ENCODE measurements at regions not wholly inside any gene's neighbourhood (a gene's known extent, or its start where the extent isn't known, plus 50 kb on each side); places are given as distances from the start of the nearest gene placed in this dataset.

DNA sequence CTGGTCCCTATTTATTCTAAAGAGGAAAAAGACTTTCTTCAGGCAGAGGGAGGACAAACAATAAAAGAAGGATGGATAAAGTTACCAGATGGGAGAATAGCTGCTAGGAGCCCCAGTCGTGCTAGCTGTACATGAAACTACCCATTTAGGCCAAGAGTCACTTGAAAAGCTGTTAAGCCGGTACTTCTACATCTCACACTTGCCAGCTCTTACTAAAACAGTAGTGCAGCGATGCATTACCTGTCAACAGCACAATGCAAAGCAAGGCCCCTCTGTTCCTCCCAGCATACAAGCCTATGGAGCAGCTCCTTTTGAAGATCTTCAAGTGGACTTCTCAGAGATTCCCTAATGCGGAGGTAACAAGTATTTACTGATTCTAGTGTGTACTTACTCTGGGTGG, 1138.8 kb downstream of the ARAP2 start:
- Histone ChIP-seq H3K9me3 (ENCODE audit: control insufficient read depth in 1 of 2, insufficient read depth in 1 of 2, low read length in 2 of 2) (peaks cover 0 to 16% of the 10 kb centered on the region in 2 experiments), H3K27ac (ENCODE audit: low read depth in 1 of 2, low read length in 2 of 2) (no peak overlapping the region), H3K4me3 (ENCODE audit: low read length) (no peak overlapping the region), H3K4me1 (ENCODE audit: insufficient read depth, low read length) (no peaks in the 10 kb centered on the region), H3K27me3 (ENCODE audit: control insufficient read depth in 1 of 2, insufficient read depth in 2 of 2, low read length in 2 of 2) (no peaks in the 10 kb centered on the region), H3K36me3 (ENCODE audit: insufficient read depth, low read length) (no peaks in the 10 kb centered on the region)
- no peak for ATAC-seq (ENCODE audit: poor library complexity)
- ChIA-PET POLR2A (no interaction called here), CTCF (no interaction called here)
- Mint-ChIP-seq H3K36me3 (ENCODE audit: low read depth) (no peaks in the 10 kb centered on the region), H3K27ac (no peak overlapping the region), H3K27me3 (no peaks in the 10 kb centered on the region), H3K4me3 (no peak overlapping the region), H3K9me3 (peaks cover 8% of the 10 kb centered on the region), H3K4me1 (ENCODE audit: low read depth) (no peaks in the 10 kb centered on the region)
- DNase-seq: no peak
- intact Hi-C loops (cut with DNase I, micrococcal nuclease): no loop called here
- no peak for TF ChIP-seq CTCF (IDR thresholded peaks at IDR 0.05)

DNA sequence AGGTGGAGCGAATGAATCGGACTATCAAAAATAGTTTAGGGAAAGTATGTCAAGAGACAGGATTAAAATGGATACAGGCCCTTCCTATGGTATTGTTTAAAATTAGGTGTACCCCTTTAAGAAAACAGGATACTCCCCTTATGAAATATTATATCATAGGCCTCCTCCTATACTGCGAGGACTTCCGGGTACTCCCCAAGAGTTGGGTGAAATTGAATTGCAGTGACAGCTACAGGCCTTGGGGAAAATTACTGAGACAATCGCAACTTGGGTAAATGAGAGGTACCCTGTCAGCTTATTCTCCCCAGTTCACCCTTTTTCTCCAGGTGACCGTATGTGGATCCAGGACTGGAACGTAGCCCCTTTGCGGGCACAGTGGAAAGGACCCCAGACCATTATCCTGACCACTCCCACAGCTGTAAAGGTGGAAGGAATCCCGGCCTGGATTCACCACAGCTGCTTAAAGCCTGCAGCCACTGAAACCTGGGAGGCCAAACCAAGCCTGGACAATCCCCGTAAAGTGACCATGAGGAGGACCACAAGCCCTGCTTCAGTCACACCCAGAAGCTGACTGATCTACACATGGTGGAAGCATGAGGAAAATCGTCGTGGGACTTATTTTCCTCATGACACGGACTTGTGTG, 1138.1 kb downstream of the ARAP2 start:
- Mint-ChIP-seq H3K36me3 (ENCODE audit: low read depth) (no peaks in the 10 kb centered on the region), H3K27ac (no peak overlapping the region), H3K4me1 (ENCODE audit: low read depth) (no peaks in the 10 kb centered on the region), H3K4me3 (no peak overlapping the region), H3K9me3 (peaks cover 8% of the 10 kb centered on the region), H3K27me3 (no peaks in the 10 kb centered on the region)
- intact Hi-C loops (cut with DNase I, micrococcal nuclease): no loop called here
- Histone ChIP-seq H3K36me3 (ENCODE audit: insufficient read depth, low read length) (no peaks in the 10 kb centered on the region), H3K27ac (ENCODE audit: low read depth in 1 of 2, low read length in 2 of 2) (no peak overlapping the region), H3K27me3 (ENCODE audit: control insufficient read depth in 1 of 2, insufficient read depth in 2 of 2, low read length in 2 of 2) (no peaks in the 10 kb centered on the region), H3K4me3 (ENCODE audit: low read length) (no peak overlapping the region), H3K4me1 (ENCODE audit: insufficient read depth, low read length) (no peaks in the 10 kb centered on the region), H3K9me3 (ENCODE audit: control insufficient read depth in 1 of 2, insufficient read depth in 1 of 2, low read length in 2 of 2) (peaks cover 0 to 12% of the 10 kb centered on the region in 2 experiments)
- POLR2A ChIA-PET: no interaction called here
- CTCF ChIA-PET: no interaction called here
- no peak for TF ChIP-seq CTCF (IDR thresholded peaks at IDR 0.05)
- ATAC-seq (ENCODE audit: poor library complexity): no peak
- no peak for DNase-seq

- no peaks in the 10 kb centered on the region for H3K36me3 ChIP-seq (ENCODE audit: insufficient read depth, low read length)
- no peaks in the 10 kb centered on the region for H3K9me3 ChIP-seq (ENCODE audit: control insufficient read depth in 1 of 2, insufficient read depth in 1 of 2, low read length in 2 of 2)
- ChIA-PET CTCF (no interaction called here), POLR2A (no interaction called here)
- H3K27me3 Mint-ChIP-seq: no peaks in the 10 kb centered on the region
- H3K27ac Mint-ChIP-seq: no peak overlapping the region
- H3K4me3 Mint-ChIP-seq: no peak overlapping the region
- H3K9me3 Mint-ChIP-seq: peaks cover 7% of the 10 kb centered on the region
- ATAC-seq (ENCODE audit: poor library complexity): no peak
- intact Hi-C loops (cut with DNase I, micrococcal nuclease): no loop called here
- no peak for DNase-seq
- no peak overlapping the region for H3K4me3 ChIP-seq (ENCODE audit: low read length)
- H3K4me1 Mint-ChIP-seq (ENCODE audit: low read depth): no peaks in the 10 kb centered on the region
- no peaks in the 10 kb centered on the region for H3K27me3 ChIP-seq (ENCODE audit: control insufficient read depth in 1 of 2, insufficient read depth in 2 of 2, low read length in 2 of 2)
- H3K36me3 Mint-ChIP-seq (ENCODE audit: low read depth): no peaks in the 10 kb centered on the region
- TF ChIP-seq CTCF (IDR thresholded peaks at IDR 0.05): no peak
- no peaks in the 10 kb centered on the region for H3K4me1 ChIP-seq (ENCODE audit: insufficient read depth, low read length)
- H3K27ac ChIP-seq (ENCODE audit: low read depth in 1 of 2, low read length in 2 of 2): no peak overlapping the region
Measured at GRCh38 chr4:35124106-35124505, 1120.2 kb downstream of the ARAP2 start.
